ENCODE measurements at regions not wholly inside any gene's neighbourhood (a gene's known extent, or its start where the extent isn't known, plus 50 kb on each side); places are given as distances from the start of the nearest gene placed in this dataset.

DNA sequence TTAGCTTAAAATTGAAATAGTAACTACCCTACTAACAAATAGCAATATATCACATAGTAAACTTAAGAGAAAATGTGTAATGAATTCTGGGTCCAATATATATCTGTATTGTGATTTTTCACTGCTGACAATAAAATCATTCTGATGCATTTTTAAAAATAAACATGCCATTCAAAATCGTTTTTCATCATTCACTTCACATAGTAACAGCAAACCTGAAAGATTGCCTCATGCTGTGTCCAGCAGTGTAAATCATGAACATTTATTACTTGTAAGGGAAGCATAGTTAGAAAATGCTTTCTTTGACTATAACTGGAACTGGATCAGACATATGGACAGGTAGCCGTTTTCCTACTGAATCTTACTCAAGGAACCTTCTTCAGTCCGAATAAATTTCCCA, 446.1 kb downstream of the UTRN start:
- Mint-ChIP-seq H3K36me3 (ENCODE audit: unreplicated experiment) (no peaks in the 10 kb centered on the region), H3K9me3 (ENCODE audit: unreplicated experiment) (no peaks in the 10 kb centered on the region), H3K27ac (ENCODE audit: unreplicated experiment) (no peak overlapping the region), H3K4me1 (ENCODE audit: low read depth, unreplicated experiment) (peaks cover 2% of the 10 kb centered on the region), H3K4me3 (ENCODE audit: unreplicated experiment) (no peak overlapping the region), H3K27me3 (ENCODE audit: unreplicated experiment) (no peaks in the 10 kb centered on the region)
- TF ChIP-seq CTCF (IDR thresholded peaks at IDR 0.05; ENCODE audit: partially characterized antibody, unreplicated experiment): no peak
- DNase-seq: no peak

DNA sequence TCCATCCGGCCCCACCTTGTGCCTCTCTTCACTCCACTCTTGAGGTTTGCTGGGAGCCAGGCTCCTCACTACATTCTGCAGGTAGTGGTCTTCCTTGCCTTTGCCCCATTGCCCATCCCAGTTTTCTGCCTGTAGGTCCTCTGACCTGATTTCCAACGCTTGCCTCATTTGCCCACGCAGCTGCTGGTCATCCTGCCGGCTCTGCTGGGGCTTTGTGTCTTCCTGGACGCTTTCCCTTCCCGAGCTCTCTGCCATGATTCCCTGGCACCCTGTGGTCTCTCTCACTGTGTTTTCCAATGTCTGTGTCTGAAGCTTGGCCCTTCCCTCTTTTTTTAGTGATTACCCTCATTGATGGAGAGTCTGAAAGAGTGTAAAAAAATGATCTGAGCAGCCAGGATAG, 451.6 kb downstream of the UTRN start:
- Mint-ChIP-seq H3K4me1 (ENCODE audit: low read depth, unreplicated experiment) (peaks cover 33% of the 10 kb centered on the region), H3K4me3 (ENCODE audit: unreplicated experiment) (no peak overlapping the region), H3K27me3 (ENCODE audit: unreplicated experiment) (no peaks in the 10 kb centered on the region), H3K27ac (ENCODE audit: unreplicated experiment) (no peak overlapping the region), H3K9me3 (ENCODE audit: unreplicated experiment) (no peaks in the 10 kb centered on the region), H3K36me3 (ENCODE audit: unreplicated experiment) (no peaks in the 10 kb centered on the region)
- no peak for DNase-seq
- TF ChIP-seq CTCF (IDR thresholded peaks at IDR 0.05; ENCODE audit: partially characterized antibody, unreplicated experiment): no peak

DNA sequence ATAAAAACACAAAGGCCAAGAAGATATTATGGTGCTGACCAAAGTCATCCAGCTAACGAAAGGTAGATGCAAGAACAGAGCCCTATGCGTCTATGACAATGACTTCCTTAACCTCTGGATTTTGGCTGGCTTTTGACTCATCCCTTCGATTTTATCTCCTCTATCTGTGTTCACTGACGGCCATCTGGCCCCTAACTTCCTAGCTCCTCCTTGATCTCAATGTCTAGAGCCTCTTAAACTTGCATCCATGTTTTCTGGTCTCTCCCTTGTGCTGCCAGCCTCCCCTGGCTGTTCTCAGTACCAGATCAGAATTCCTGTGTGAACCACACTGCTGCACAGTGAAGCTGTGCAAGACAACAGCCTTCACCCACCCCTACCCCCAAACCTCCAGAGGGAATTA, 452.9 kb downstream of the UTRN start:
- Mint-ChIP-seq H3K4me3 (ENCODE audit: unreplicated experiment) (peak overlapping the region; percentile 51), H3K27ac (ENCODE audit: unreplicated experiment) (peak overlapping the region; percentile 85), H3K36me3 (ENCODE audit: unreplicated experiment) (no peaks in the 10 kb centered on the region), H3K9me3 (ENCODE audit: unreplicated experiment) (no peaks in the 10 kb centered on the region), H3K27me3 (ENCODE audit: unreplicated experiment) (no peaks in the 10 kb centered on the region), H3K4me1 (ENCODE audit: low read depth, unreplicated experiment) (peaks cover 36% of the 10 kb centered on the region)
- DNase-seq: peak; percentile 28
- TF ChIP-seq CTCF (IDR thresholded peaks at IDR 0.05; ENCODE audit: partially characterized antibody, unreplicated experiment): no peak

- no peak for DNase-seq
- no peak overlapping the region for H3K27ac Mint-ChIP-seq (ENCODE audit: unreplicated experiment)
- H3K4me1 Mint-ChIP-seq (ENCODE audit: low read depth, unreplicated experiment): peaks cover 44% of the 10 kb centered on the region
- H3K27me3 Mint-ChIP-seq (ENCODE audit: unreplicated experiment): no peaks in the 10 kb centered on the region
- no peaks in the 10 kb centered on the region for H3K9me3 Mint-ChIP-seq (ENCODE audit: unreplicated experiment)
- TF ChIP-seq CTCF (IDR thresholded peaks at IDR 0.05; ENCODE audit: partially characterized antibody, unreplicated experiment): no peak
- no peaks in the 10 kb centered on the region for H3K36me3 Mint-ChIP-seq (ENCODE audit: unreplicated experiment)
- no peak overlapping the region for H3K4me3 Mint-ChIP-seq (ENCODE audit: unreplicated experiment)
Measured at GRCh38 chr6:144739873-144740272, 454.7 kb downstream of the UTRN start.

GRCh38 chr6:144741659-144742058, 456.5 kb downstream of the UTRN start:
- H3K4me1 Mint-ChIP-seq (ENCODE audit: low read depth, unreplicated experiment): peaks cover 46% of the 10 kb centered on the region
- no peaks in the 10 kb centered on the region for H3K27me3 Mint-ChIP-seq (ENCODE audit: unreplicated experiment)
- H3K36me3 Mint-ChIP-seq (ENCODE audit: unreplicated experiment): no peaks in the 10 kb centered on the region
- DNase-seq: no peak
- no peaks in the 10 kb centered on the region for H3K9me3 Mint-ChIP-seq (ENCODE audit: unreplicated experiment)
- no peak overlapping the region for H3K4me3 Mint-ChIP-seq (ENCODE audit: unreplicated experiment)
- H3K27ac Mint-ChIP-seq (ENCODE audit: unreplicated experiment): peak overlapping the region; percentile 22
- no peak for TF ChIP-seq CTCF (IDR thresholded peaks at IDR 0.05; ENCODE audit: partially characterized antibody, unreplicated experiment)
